Activated CD4-positive, alpha-beta T cell treated with anti-CD3 and anti-CD28 coated beads for 36 hours (primary cell): ENCODE measurements at regions not wholly inside any gene's neighbourhood (a gene's known extent, or its start where the extent isn't known, plus 50 kb on each side); places are given as distances from the start of the nearest gene placed in this dataset.
A peak's percentile ranks its signal among the peaks of the same experiment; 100 is the strongest.
"Not testable (repeated sequence)": the region's sequence is repeated elsewhere in the genome, so short reads cannot be mapped to it uniquely, and the experiment has no call there.

Source experiments
- ATAC-seq: fragments of 200-7000 bp; cut with Tn5 transposase; one replicate; pipeline ENCODE4 v1.10.0; 2021; ENCODE audit warnings: mild to moderate bottlenecking, moderate library complexity
- CTCF ChIA-PET: fragments of 350-600 bp; sonication (Branson Sonifier 250); formaldehyde crosslinking; loops from one replicate; lab custom pipeline; 2021; ENCODE audit warnings: antibody characterized with exemption; lab: Charles Lee
- POLR2A ChIA-PET: fragments of 350-600 bp; sonication (Branson Sonifier 250); formaldehyde crosslinking; loops from one replicate; lab custom pipeline; 2021; ENCODE audit warnings: antibody characterized with exemption, inconsistent platforms; lab: Charles Lee
- DNase-seq: peaks from one replicate; pipeline ENCODE4 v3.0.0-alpha.2; 2020
- H3K27ac Mint-ChIP-seq: one replicate; pipeline ENCODE4 v1.8.0; 2021; ENCODE audit warnings: mixed read lengths
- H3K27me3 Mint-ChIP-seq: one replicate; pipeline ENCODE4 v1.8.0; 2021; ENCODE audit warnings: mixed read lengths
- H3K36me3 Mint-ChIP-seq: one replicate; pipeline ENCODE4 v1.8.0; 2021; ENCODE audit warnings: low read depth, mixed read lengths
- H3K4me1 Mint-ChIP-seq: one replicate; pipeline ENCODE4 v1.8.0; 2021; ENCODE audit warnings: mixed read lengths
- H3K4me3 Mint-ChIP-seq: one replicate; pipeline ENCODE4 v1.8.0; 2021; ENCODE audit warnings: mild to moderate bottlenecking, moderate library complexity, mixed read lengths
- H3K9me3 Mint-ChIP-seq: one replicate; pipeline ENCODE4 v1.8.0; 2021; ENCODE audit warnings: low read depth, mixed read lengths
- intact Hi-C, 2 experiments: fragments of 100-400 bp; cut with DNase I in 1 of 2; cut with micrococcal nuclease in 1 of 2; formaldehyde crosslinking; loops; one replicate each; pipeline versions ENCODE4 v1.14.2 to v1.15.1; 2022 to 2024; cut with DNase I, micrococcal nuclease

DNA sequence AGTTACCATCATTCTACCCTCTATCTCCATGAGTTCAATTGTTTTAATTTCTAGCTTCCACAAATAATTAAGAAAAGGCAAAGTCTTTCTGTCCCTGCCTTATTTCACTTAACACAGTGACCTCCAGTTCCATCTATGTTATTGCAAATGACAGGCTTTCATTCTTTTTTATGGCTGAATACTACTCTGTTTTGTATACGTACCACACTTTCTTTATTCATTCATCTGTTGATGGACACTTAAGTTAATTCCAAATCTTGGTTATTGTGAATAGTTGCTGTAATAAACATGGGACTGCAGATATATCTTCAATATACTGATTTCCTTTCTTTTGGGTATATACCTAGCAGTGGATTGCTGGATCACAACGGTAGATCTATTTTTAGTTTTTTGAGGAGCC, 314.1 kb downstream of the SV2B start:
- Mint-ChIP-seq H3K9me3 (peaks cover 2% of the 10 kb centered on the region), H3K27ac (no peak overlapping the region), H3K36me3 (no peaks in the 10 kb centered on the region), H3K4me1 (peaks cover 4% of the 10 kb centered on the region), H3K4me3 (no peak overlapping the region), H3K27me3 (no peaks in the 10 kb centered on the region)
- ChIA-PET CTCF (interaction anchor here (0.7 kb wide), 1 partner anchor 93 kb away, joined by 3 read pairs; no protein-coding TSS in a partner anchor), POLR2A (no interaction called here)
- ATAC-seq, result no peak
- DNase-seq, result no peak
- intact Hi-C loops, result no loop called here

DNA sequence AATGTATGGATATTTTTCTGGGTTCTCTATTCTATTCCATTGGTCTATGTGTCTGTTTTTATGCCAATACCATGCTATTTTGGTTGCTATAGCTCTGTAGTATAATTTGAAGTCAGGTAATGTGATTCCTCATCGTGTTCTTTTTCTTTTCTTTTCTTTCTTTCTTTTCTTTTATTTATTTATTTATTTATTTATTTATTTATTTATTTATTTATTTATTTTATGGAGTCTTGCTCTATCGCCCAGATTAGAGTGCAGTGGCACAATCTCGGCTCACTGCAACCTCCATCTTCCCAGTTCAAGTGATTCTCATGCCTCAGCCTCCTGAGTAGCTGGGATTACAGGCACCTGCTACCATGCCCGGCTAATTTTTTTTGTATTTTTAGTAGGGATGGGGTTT, 315.2 kb downstream of the SV2B start:
- H3K9me3 Mint-ChIP-seq, intact Hi-C loops, H3K4me3 Mint-ChIP-seq, H3K4me1 Mint-ChIP-seq, H3K27me3 Mint-ChIP-seq, H3K36me3 Mint-ChIP-seq, ATAC-seq, POLR2A ChIA-PET, H3K27ac Mint-ChIP-seq, DNase-seq: not testable (repeated sequence)
- CTCF ChIA-PET, result interaction anchor here (0.7 to 1.1 kb wide), 2 partner anchors 11 to 821 kb away, joined by 3 read pairs; no protein-coding TSS in a partner anchor

DNA sequence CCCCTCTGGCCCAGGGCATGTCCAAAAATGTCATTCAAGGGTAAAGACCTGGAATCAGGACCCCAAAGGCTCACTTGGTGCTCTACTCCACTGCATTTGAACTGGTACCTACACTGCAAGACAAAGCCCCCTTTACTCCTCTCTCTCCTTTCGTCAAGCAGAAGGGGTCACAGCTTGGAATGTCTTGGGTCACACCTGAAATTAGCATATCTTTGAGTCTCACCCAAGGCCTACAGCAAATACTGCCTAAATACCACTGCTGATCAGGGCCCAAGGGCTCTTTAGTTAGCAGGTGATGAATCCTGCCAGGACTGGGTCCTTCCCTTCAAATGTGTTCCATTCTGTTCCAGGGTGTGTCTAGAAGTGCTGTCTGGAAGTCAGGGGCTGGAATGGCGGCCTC, 320.6 kb downstream of the SV2B start:
- peaks cover 2% of the 10 kb centered on the region for H3K9me3 Mint-ChIP-seq

DNA sequence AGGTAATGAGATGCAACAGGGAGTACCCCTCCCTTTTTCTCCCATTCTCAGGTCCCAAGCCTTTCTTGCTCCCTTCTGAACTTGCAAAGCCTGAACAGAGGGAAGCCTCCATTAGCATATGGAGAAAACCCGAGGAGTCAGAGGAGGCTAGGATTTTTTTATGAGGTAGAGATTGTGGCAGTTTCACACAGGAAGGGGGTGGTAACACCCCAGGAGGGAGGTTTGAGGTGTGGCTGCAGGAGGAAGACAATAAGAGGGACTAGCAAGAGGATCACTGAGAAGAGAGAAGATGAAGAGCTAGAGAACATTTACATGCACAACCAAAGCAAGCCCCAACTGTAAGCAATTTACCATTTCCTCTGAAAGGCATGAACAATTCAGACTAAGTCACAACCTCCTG, 322.7 kb downstream of the SV2B start:
- H3K9me3 Mint-ChIP-seq, result peaks cover 2% of the 10 kb centered on the region
- no peaks in the 10 kb centered on the region for H3K27me3 Mint-ChIP-seq
- H3K27ac Mint-ChIP-seq, result no peak overlapping the region
- ATAC-seq, result peak; percentile 39
- peaks cover 20% of the 10 kb centered on the region for H3K4me1 Mint-ChIP-seq
- no peaks in the 10 kb centered on the region for H3K36me3 Mint-ChIP-seq
- POLR2A ChIA-PET, result no interaction called here
- no peak overlapping the region for H3K4me3 Mint-ChIP-seq
- CTCF ChIA-PET, result interaction anchor here (0.6 to 1.3 kb wide), 2 partner anchors 120 to 291 kb away, joined by 3 read pairs; no protein-coding TSS in a partner anchor
- intact Hi-C loops, result no loop called here
- peak; percentile 7 for DNase-seq

More for the DNA sequence above, 320.6 kb downstream of the SV2B start:
- peaks cover 20% of the 10 kb centered on the region for H3K4me1 Mint-ChIP-seq
- DNase-seq, result no peak
- ChIA-PET CTCF (interaction anchor here (0.6 kb wide), 1 partner anchor 155 kb away, joined by 3 read pairs; no protein-coding TSS in a partner anchor), POLR2A (no interaction called here)
- H3K36me3 Mint-ChIP-seq, result no peaks in the 10 kb centered on the region
- H3K4me3 Mint-ChIP-seq, result no peak overlapping the region
- no peak overlapping the region for H3K27ac Mint-ChIP-seq
- intact Hi-C loops, result no loop called here
- ATAC-seq, result no peak
- H3K27me3 Mint-ChIP-seq, result no peaks in the 10 kb centered on the region

DNA sequence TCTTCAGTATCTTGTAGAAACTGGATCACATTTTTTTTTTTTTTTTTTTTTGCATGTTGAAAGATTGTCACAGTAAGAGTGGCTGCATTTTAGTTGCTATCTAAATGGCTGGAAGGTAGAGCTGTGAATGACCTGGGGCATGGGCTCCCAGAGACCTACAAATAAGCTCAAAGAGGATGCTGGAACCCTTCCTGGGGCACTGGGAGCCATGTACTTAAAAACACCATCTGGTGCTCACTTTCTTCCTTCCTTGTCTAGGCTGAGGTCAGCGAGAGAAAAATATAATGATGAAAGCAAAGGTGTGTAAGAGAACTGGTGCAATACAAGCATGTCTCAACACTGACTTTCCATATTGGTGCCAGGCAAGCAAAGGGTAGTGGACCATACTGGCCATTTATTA, 323.9 kb downstream of the SV2B start:
- POLR2A ChIA-PET, result no interaction called here

DNA sequence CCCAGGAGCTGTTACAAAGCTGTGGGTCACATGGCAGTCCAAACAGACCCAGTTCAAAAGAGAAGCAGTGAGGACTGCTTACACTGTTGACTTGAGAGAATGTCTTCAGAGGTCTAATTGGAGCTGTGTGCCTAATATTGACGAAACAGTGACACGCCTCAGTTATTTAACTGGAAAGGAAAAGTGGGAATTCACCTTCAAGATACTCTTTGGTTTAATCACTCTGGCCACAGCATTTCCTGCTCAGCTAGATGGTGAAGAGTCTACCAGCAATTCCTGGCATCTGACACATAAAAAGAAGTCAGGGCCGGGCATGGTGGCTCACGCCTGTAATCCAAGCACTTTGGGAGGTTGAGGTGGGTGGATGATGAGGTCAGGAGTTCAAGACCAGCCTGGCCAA, 326.4 kb downstream of the SV2B start:
- peak; percentile 57 for ATAC-seq
- H3K27ac Mint-ChIP-seq, result no peak overlapping the region
- ChIA-PET POLR2A (no interaction called here), CTCF (interaction anchor here (0.7 to 1.3 kb wide), 4 partner anchors 11 to 515 kb away, joined by 3 to 4 read pairs (median 3); no protein-coding TSS in a partner anchor)
- intact Hi-C loops, result no loop called here
- H3K36me3 Mint-ChIP-seq, result no peaks in the 10 kb centered on the region
- H3K4me3 Mint-ChIP-seq, result no peak overlapping the region
- H3K27me3 Mint-ChIP-seq, result no peaks in the 10 kb centered on the region
- H3K9me3 Mint-ChIP-seq, result no peaks in the 10 kb centered on the region
- H3K4me1 Mint-ChIP-seq, result peaks cover 20% of the 10 kb centered on the region
- peak; percentile 55 for DNase-seq

More for the DNA sequence above, 323.9 kb downstream of the SV2B start:
- H3K27ac Mint-ChIP-seq, result no peak overlapping the region
- H3K4me3 Mint-ChIP-seq, result no peak overlapping the region
- CTCF ChIA-PET, result interaction anchor here (0.8 to 1.3 kb wide), 2 partner anchors 121 to 189 kb away, joined by 3 read pairs; no protein-coding TSS in a partner anchor
- ATAC-seq (no peak), DNase-seq (no peak)
- peaks cover 20% of the 10 kb centered on the region for H3K4me1 Mint-ChIP-seq
- H3K27me3 Mint-ChIP-seq, result no peaks in the 10 kb centered on the region
- no peaks in the 10 kb centered on the region for H3K36me3 Mint-ChIP-seq
- intact Hi-C loops, result no loop called here
- H3K9me3 Mint-ChIP-seq, result no peaks in the 10 kb centered on the region

DNA sequence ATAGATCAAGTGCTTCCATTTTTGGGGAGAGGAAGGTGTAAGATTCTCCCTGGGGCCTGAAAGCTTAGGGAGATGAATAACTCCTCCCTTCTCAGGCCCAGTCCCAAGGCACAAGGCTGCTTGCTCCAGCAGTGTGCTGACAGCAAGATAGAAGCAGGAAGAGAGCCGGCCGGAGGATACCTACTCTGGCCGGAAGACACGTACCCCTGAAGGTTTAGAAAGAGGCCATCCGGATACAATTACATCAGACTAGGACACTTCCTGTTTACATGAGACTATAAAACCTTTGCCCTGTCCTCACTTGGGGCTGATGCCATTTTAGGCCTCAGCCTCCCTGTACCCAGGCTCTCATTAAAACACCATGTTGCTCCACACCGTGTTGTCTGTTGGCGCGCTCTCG, 329.9 kb downstream of the SV2B start:
- Mint-ChIP-seq H3K27ac (no peak overlapping the region), H3K9me3 (no peaks in the 10 kb centered on the region), H3K4me1 (peaks cover 2% of the 10 kb centered on the region), H3K4me3 (no peak overlapping the region), H3K36me3 (no peaks in the 10 kb centered on the region), H3K27me3 (no peaks in the 10 kb centered on the region)
- ChIA-PET POLR2A (no interaction called here), CTCF (no interaction called here)
- no peak for ATAC-seq
- intact Hi-C loops, result no loop called here
- no peak for DNase-seq

DNA sequence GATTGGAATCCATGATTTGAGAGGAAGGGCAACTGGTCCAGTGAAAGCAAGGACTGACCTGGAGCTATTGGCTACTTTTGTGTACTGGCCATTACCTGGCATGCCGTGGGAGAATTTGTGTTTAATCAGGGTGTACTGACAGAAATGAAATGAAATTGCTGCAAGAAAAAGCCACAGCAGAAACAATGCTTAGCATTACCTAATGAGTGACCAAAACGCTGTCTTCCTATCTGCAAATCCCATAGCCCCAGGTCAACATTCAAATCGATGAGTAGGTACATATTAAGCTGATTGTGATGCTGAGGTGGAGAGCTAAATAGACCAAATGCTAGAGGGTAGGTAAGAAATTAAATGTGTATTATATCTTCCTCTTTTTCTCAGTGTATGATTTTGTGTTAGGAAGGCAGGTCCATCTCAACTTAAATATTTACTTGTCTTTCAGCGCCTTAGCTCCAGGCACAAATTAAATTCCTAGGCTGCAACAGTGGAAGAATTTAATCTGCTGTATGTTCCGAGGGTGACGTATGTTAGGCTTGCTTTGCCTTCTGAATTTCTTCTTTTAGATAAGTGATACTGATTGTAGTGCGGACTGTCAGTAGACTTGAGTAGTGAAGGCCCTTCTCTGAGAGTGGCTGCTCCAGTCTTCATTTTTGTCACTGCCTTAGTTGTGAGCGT, 331.1 kb downstream of the SV2B start:
- H3K27ac Mint-ChIP-seq, result no peak overlapping the region
- CTCF ChIA-PET, result no interaction called here
- no peaks in the 10 kb centered on the region for H3K36me3 Mint-ChIP-seq
- DNase-seq, result no peak
- H3K4me3 Mint-ChIP-seq, result no peak overlapping the region
- POLR2A ChIA-PET, result no interaction called here
- intact Hi-C loops, result no loop called here
- no peaks in the 10 kb centered on the region for H3K27me3 Mint-ChIP-seq
- no peaks in the 10 kb centered on the region for H3K4me1 Mint-ChIP-seq
- ATAC-seq, result no peak
- H3K9me3 Mint-ChIP-seq, result no peaks in the 10 kb centered on the region

DNA sequence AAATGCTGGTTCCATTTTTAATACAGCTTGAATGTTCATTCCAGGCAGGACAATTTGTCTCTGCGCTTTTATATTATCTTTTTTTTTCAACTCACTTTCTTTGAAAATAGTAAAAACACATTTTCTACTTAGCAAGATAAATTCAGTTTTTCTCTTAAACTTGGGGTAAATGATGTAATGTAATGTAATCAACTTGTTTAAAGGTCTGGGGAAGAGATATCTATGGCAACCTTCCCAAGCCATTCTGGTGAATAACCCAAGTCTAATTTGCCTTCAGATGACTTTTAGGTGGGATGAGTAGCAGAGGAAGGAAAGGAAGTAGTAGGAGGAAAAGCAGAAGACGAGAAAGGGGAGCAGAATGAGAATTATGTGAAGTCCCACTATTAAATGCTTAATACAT, 335.1 kb downstream of the SV2B start:
- Mint-ChIP-seq H3K27ac (no peak overlapping the region), H3K4me3 (no peak overlapping the region), H3K36me3 (no peaks in the 10 kb centered on the region), H3K9me3 (peaks cover 2% of the 10 kb centered on the region), H3K27me3 (no peaks in the 10 kb centered on the region), H3K4me1 (no peaks in the 10 kb centered on the region)
- ATAC-seq, result no peak
- CTCF ChIA-PET, result no interaction called here
- POLR2A ChIA-PET, result no interaction called here
- no peak for DNase-seq
- intact Hi-C loops, result no loop called here

DNA sequence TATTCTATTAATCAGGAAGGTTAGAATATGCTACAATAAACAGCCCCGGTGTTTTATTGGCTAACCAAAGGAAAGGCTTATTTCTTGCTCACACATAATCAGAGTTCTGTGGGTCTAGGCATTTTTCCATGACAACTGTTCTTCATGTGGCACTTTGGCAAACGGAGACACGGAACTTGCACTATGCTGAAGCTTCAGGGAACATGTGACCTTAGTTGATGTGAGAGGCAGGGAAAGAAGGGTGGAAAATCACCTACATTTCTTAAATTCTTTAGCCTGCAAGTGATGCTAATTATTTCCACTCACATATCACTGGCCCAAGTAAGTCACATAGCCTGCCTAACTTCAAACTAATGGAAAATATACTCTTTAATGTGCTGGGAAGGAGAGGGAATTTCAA, 344.6 kb downstream of the SV2B start:
- H3K27me3 Mint-ChIP-seq, result no peaks in the 10 kb centered on the region
- no peak for DNase-seq
- ChIA-PET CTCF (interaction anchor here (1.4 kb wide), 1 partner anchor 77 kb away, joined by 4 read pairs; no protein-coding TSS in a partner anchor), POLR2A (no interaction called here)
- H3K4me1 Mint-ChIP-seq, result peaks cover 6% of the 10 kb centered on the region
- H3K36me3 Mint-ChIP-seq, result no peaks in the 10 kb centered on the region
- peaks cover 8% of the 10 kb centered on the region for H3K9me3 Mint-ChIP-seq
- no peak overlapping the region for H3K4me3 Mint-ChIP-seq
- intact Hi-C loops, result no loop called here
- no peak for ATAC-seq
- H3K27ac Mint-ChIP-seq, result no peak overlapping the region

DNA sequence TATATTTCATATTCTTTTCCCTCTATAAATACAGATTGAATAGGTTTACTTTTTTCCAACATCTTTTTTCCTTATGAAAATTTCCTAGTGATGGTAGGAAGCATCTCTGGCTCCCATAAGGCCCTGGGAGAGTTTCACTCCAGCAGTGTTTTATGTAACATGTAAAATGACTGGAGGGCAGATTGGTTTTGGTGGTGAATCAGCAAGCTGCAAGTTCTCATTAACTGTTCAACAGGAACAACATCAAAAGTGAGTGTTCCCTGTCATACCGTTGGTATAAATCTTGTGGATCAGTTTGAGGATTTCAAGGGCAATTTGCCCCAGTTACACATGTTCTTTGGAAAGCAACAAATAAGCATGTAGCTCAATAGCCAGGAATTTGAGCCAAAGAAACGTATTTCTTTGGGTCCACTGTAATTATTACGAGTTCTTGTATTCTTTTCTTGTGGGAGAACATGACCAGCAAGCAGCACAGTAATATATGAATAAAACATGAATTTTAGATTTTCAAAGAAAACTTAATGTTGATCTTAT, 345.7 kb downstream of the SV2B start:
- CTCF ChIA-PET, result interaction anchor here (0.8 kb wide), 1 partner anchor 261 kb away, joined by 3 read pairs; no protein-coding TSS in a partner anchor
- no peak for ATAC-seq
- H3K4me3 Mint-ChIP-seq, result no peak overlapping the region
- DNase-seq, result no peak
- peaks cover 6% of the 10 kb centered on the region for H3K4me1 Mint-ChIP-seq
- no peaks in the 10 kb centered on the region for H3K36me3 Mint-ChIP-seq
- intact Hi-C loops, result no loop called here
- peaks cover 6% of the 10 kb centered on the region for H3K9me3 Mint-ChIP-seq
- no peaks in the 10 kb centered on the region for H3K27me3 Mint-ChIP-seq
- H3K27ac Mint-ChIP-seq, result no peak overlapping the region
- POLR2A ChIA-PET, result interaction anchor here (0.8 kb wide), 1 partner anchor 957 kb away, joined by 3 read pairs; no protein-coding TSS in a partner anchor
